KOPT-K1 (cell line): ENCODE measurements at regions not wholly inside any gene's neighbourhood (a gene's known extent, or its start where the extent isn't known, plus 50 kb on each side); places are given as distances from the start of the nearest gene placed in this dataset.

Experiments used
- H3K27ac ChIP-seq: fragments of 200-600 bp; sonication (generic); 2 replicates; pipeline ENCODE4 v1.5.1; 2016; ENCODE audit warnings: antibody characterized with exemption, mild to moderate bottlenecking, low read depth, low read length; ENCODE audit not compliant: poor library complexity, severe bottlenecking
- H3K36me3 ChIP-seq: fragments of 200-600 bp; sonication (generic); 2 replicates; pipeline ENCODE4 v1.5.1; 2017; ENCODE audit warnings: antibody characterized with exemption, mild to moderate bottlenecking, low read length, moderate library complexity; ENCODE audit not compliant: insufficient read depth
- H3K9me3 ChIP-seq: fragments of 200-600 bp; sonication (generic); 2 replicates; pipeline ENCODE4 v1.5.1; 2017; ENCODE audit warnings: antibody characterized with exemption, low read length, mild to moderate bottlenecking; ENCODE audit not compliant: insufficient read depth, poor library complexity, severe bottlenecking

DNA sequence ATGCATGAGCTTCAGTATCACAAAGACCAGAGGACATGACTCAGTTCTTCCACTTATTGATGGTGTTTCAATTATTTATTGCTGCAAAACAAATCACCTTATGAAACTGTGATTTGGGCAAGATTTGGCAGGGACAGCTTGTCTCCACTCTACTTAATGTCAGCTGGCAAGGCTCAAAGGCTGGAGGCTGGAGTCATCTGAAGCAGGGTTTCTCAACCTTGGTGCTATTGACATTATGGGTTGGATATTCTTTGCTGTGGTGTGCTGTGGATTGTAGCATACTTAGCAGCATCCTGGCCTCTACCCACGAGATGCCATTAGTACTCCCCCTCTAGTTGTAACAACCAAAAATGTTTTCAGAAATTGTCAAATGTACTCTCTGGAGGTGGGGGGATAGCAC is 138.8 kb upstream of the PEX5L start:
- no peaks in the 10 kb centered on the region for H3K36me3 ChIP-seq
- no peaks in the 10 kb centered on the region for H3K9me3 ChIP-seq
- no peak overlapping the region for H3K27ac ChIP-seq

DNA sequence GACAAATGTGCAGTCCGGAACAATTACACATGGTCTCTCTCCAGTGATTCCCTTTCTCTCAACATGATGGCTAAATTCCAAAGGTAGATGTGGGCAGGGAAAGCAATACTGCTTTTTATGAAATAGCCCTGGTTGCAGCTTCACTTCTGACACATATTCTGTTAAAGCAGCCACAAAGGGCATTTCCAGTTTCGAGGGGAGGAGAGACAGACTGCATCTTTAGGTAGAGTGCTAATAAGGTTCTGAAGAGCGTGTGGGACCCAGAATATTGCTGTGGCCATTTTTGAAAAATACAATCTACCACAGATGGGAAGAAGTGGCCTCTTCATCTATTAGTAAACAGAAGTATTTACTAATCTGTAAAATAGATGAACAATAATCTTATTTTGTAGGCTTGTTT is 139.3 kb upstream of the PEX5L start:
- Histone ChIP-seq H3K27ac (no peak overlapping the region), H3K36me3 (no peaks in the 10 kb centered on the region), H3K9me3 (no peaks in the 10 kb centered on the region)

DNA sequence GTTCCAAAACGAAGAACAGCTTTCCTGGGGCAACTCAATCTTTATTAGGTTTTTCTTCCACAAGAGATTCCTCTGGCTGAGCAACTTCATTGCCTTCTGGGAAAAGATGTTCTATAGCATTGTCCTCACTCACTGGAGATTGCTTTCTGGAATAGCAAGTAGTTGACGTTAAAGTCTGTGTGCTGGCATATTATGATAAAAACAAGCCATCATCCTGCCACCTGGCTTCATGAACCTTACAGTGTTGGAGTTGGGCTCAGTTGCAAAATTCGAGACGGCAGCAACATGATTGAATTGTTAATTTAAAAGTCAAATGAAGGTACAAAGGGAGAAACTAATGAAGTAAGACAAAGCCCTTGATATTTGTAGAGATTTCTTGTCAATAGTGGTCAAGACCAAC is 140.5 kb upstream of the PEX5L start:
- no peaks in the 10 kb centered on the region for H3K36me3 ChIP-seq
- no peaks in the 10 kb centered on the region for H3K9me3 ChIP-seq
- H3K27ac ChIP-seq = no peak overlapping the region

DNA sequence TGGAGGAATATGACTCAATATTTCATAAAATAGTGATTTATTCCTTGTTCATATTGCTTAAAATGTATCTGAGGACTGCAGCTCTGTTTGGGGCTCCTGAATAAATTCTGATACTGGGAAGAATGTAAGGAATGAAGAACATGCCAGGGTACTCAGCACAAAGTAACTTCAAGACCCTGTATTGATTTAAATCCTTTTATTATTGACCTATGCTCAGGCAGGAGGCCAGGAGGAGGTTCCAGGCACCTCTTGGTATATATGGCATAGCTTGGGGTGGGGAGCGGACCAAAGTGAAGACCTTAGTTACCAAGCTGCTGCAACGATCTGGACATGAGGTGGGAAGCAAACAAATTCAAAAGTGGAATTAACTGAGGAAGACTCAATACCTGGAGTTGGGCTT is 142.8 kb upstream of the PEX5L start:
- Histone ChIP-seq H3K27ac (no peak overlapping the region), H3K36me3 (no peaks in the 10 kb centered on the region)

DNA sequence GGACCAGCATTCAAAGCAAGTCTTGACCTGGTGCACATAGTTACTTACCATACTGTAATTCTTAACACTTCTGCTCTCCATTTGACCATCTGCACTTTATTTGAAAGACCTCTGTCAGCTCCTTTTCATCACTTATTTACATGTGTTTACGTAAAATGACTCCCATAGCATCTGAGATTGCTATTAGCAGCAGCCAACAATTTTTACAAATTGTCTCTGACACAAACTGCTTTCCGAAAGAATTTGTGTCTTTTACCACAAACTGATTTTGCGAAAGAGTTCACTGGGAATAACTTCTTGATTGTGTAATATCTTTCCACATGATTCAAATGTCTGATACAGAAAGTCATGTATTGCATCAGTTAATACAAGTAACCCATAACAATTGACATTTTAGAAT is 144.1 kb upstream of the PEX5L start:
- no peak overlapping the region for H3K27ac ChIP-seq
- no peaks in the 10 kb centered on the region for H3K36me3 ChIP-seq
- no peaks in the 10 kb centered on the region for H3K9me3 ChIP-seq

More for the DNA sequence above, 142.8 kb upstream of the PEX5L start:
- H3K9me3 ChIP-seq = no peaks in the 10 kb centered on the region

DNA sequence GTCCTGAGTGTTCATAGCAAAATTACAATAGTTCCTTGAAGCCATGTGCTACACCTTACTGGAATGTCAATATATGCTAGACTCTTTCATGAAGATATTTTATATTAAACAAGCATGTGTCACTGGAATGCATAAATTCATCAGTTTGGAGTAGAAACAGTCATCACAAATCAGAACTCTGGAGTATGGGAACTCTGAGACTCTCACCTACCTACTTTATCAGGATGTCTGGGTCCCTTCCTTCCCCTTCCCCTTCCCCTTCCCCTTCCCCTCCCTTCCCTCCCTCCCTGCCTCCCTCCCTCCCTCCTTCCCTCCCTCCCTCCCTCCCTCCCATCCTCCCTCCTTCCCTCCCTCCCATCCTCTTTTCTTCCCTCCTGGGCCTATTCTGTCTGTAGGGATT is 144.7 kb upstream of the PEX5L start:
- no peaks in the 10 kb centered on the region for H3K9me3 ChIP-seq
- H3K27ac ChIP-seq = no peak overlapping the region
- no peaks in the 10 kb centered on the region for H3K36me3 ChIP-seq

DNA sequence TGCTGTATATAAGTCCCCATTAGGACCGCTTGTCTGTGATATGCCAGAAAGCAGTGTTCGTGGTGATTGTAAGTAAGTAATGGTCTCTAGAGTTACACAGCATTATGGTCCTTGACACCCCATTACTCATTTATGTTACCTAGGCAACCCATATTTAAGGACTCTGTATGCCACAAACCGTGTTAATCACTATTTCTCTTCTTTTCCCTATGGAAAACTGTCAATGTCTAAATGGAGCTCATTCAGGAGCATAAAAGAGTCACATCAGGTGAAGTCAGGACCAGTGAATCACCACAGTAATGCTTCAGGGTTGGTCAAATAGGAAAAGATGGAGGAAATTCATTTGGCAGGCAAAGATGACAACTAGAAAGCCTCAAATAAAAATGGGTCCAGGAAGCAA is 146.6 kb upstream of the PEX5L start:
- Histone ChIP-seq H3K36me3 (no peaks in the 10 kb centered on the region), H3K9me3 (no peaks in the 10 kb centered on the region), H3K27ac (no peak overlapping the region)

DNA sequence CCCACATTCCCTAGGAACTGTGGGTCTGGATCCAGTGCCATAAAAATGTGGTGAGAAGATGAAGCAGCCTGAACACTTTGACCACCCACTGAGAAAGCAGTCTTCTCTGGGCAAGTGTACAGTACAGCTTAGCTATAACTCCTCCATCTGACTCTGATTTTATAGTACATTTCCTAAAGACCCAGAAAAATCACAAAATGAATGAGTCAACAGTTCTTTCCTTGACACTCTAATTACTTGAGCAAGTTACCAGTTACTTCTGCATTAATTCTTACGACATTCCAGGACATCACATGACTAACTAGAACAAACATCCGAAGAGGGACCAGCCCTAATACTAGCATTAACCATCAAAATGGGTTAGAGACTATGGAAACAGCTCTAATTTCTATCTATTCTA is 148.1 kb upstream of the PEX5L start:
- no peaks in the 10 kb centered on the region for H3K36me3 ChIP-seq
- no peaks in the 10 kb centered on the region for H3K9me3 ChIP-seq
- H3K27ac ChIP-seq = no peak overlapping the region

DNA sequence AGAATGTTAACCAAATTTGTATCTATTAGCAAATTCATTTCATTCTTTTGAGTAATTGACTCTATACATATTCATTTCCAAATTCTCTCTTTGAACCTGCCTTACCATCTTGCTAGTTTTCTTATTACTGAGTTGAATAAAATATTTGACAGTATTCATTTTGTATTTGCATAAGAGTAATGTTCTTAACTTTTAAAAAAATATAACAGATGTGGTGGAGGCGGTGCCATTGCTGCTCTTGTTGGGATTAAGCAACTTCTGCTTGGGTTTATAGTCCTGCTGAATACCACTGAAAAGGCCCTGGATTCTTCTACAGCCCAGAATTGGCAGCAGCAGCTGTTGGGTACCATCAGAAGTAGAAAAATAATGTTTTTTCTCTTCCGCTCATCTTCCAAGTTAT is 148.9 kb upstream of the PEX5L start:
- Histone ChIP-seq H3K9me3 (no peaks in the 10 kb centered on the region), H3K36me3 (no peaks in the 10 kb centered on the region)

DNA sequence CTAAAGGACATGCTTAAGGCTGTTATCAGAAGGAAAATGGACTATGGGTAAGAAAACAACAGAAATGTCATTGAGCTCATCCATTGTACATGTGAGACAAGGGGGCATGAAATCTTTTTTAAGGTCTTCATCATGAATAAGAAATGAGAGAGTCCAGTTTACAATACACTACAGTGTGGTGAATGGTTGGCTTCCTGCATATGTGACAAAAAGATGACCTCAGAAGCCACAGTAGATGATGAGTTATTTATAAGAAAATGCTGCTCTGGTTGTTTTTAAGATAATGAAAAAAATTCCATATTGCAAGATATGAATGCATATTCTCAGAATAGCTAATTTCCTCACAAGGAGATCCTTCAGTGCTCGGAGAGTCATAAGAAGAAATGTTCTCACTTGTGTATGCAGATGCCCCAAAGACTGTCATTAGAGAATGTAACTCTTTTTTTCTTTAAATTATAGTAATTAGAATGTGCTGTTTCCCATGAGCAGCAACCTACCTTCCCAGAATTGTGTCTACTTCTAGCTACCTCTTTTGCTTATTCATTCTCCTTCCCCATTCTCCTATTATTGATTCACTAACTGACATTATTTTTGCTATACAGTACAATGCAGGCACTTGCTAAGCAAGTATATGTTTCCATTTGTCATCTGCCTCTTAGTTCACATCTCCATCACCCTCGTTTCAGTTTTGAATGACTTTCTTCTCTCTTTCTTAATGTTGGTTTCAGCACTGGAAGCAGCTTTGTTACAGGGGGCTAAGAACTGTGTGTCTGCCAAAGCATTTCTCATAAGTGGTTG is 152.0 kb upstream of the PEX5L start:
- H3K27ac ChIP-seq = no peak overlapping the region
- H3K9me3 ChIP-seq = no peaks in the 10 kb centered on the region
- no peaks in the 10 kb centered on the region for H3K36me3 ChIP-seq

More for the DNA sequence above, 148.9 kb upstream of the PEX5L start:
- H3K27ac ChIP-seq = no peak overlapping the region

DNA sequence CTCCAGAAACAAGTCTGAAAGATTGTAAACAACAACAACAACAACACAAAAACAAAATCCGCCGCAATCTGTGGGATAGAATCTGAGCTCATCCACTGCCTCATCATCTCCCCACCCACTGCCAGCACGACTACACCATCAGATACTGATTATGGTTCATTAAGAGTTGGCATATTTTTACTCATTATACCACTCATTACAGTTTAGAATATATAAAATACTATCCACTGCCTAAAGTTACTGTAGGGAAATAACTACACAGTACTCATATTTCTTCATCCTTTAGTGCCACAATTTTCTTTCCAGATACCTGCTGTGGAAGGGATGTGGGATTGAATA is 152.5 kb upstream of the PEX5L start:
- Histone ChIP-seq H3K36me3 (no peaks in the 10 kb centered on the region), H3K27ac (no peak overlapping the region), H3K9me3 (no peaks in the 10 kb centered on the region)

DNA sequence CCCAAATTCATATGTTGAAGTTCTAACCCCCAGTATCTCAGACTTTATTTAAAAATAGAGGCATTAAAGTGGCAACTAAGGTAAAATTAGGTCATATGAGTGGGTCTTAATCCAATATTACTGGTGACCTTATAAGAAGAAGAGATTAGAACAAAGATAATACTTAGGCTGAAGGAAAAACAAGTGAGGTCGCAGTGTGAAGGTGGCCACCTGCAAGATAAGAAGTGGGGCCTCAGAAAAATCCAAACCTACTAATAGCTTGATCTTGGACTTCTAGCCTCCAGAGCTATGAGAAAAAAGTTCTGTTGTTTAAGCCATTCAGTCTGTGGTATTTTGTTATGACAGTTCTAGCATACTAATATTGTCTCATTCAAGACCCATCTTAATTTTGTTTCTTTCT is 159.9 kb upstream of the PEX5L start:
- Histone ChIP-seq H3K9me3 (no peaks in the 10 kb centered on the region), H3K36me3 (no peaks in the 10 kb centered on the region), H3K27ac (no peak overlapping the region)

DNA sequence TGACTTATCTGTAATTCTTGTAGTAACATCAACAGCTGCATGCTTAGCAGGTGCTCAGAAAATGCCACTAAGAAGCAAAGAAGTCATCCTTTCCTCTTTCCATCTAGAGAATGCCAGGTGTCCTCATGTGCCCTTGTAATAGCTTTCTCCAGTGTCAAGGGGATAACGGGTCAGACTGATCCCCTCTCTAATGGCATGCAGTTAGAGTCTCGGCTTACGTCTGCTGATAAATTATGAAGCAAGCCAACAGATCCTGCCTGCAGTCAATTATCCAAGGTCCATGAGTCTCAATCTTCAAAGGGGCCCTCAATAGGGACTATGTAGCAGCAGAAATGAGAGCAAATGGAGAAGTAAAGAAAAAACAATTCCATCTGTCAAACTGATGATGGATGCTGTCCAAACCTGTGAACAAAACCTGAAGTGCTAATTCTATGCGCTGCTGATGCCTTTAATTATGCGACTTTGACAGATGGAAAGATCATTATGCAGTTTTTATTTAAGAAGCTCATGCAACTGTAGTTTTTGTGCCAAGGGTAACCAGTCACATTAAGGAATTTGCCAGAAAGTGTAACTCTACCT is 162.8 kb upstream of the PEX5L start:
- no peaks in the 10 kb centered on the region for H3K9me3 ChIP-seq
- no peak overlapping the region for H3K27ac ChIP-seq
- H3K36me3 ChIP-seq = no peaks in the 10 kb centered on the region

DNA sequence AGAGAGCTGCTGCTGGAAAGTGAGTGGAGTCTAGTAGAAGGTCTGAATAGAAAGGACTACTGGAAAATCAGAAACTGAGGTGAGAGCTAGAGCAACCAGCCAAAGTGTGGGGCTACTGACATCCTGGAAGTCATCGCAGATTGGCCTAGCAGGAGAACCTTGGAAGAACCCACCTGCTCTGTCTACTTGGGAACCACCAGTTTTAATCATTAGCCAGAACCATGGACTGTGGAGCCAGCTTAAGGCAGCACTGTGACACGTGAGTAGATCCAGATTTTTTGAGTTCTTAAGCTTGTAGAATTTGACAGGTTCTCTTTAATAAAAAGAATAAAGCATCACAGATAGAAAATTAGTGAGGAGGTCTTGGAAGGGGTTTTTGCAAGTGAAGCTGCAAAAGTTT is 179.1 kb upstream of the PEX5L start:
- H3K36me3 ChIP-seq = no peaks in the 10 kb centered on the region
- H3K9me3 ChIP-seq = peaks cover 8% of the 10 kb centered on the region
- no peak overlapping the region for H3K27ac ChIP-seq

DNA sequence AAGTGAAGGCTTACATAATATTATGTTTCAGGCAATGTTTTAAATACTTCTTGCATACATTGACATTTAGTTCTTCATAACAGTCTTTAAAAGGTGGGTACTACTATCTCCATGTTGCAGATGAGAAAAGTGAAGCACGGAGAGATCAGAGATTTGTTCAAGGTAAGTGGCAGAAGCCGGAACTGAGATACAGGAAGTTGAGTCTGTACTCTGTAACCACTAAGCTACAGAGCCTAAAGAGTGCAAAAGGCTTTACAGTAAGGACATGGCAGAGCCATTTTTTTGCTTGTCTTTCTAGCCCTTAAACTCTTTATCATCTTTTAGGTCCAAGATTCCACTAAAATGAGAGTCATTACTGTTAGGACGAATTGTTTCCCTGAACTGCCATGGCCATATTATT is 186.5 kb upstream of the PEX5L start:
- no peaks in the 10 kb centered on the region for H3K36me3 ChIP-seq
- no peak overlapping the region for H3K27ac ChIP-seq
- peaks cover 45% of the 10 kb centered on the region for H3K9me3 ChIP-seq

DNA sequence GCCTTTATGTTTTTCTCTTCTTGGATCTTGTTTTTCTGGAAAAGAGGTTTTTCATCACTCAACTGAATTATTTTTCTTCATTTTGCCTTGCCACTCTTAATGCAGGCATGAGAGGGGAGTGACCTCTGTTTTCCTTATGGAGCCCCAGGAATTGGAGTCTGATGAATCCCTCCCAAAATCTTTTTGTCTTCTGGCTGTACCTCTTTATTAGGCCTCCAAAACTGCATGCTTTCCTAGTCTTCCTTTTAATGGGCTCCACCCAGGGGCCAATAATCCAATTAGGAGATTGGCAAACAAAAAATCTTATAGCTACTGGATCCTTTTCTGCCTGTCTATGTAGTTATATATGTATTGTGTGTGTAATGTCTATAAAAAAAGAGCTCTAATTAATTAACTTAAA is 192.4 kb upstream of the PEX5L start:
- peaks cover 79% of the 10 kb centered on the region for H3K9me3 ChIP-seq
- H3K36me3 ChIP-seq = no peaks in the 10 kb centered on the region
- no peak overlapping the region for H3K27ac ChIP-seq
